Panc1 (cell line): ENCODE measurements at regions not wholly inside any gene's neighbourhood (a gene's known extent, or its start where the extent isn't known, plus 50 kb on each side); places are given as distances from the start of the nearest gene placed in this dataset.

Experiments
- POLR2AphosphoS5 ChIP-seq: IDR thresholded peaks from 2 replicates; pipeline ENCODE4 v1.6.1; 2012; ENCODE audit warnings: mild to moderate bottlenecking, low read depth, low read length, moderate library complexity
- SIN3A ChIP-seq: IDR thresholded peaks from 2 replicates; pipeline ENCODE4 v1.6.1; 2012; ENCODE audit warnings: low read depth, mild to moderate bottlenecking, low read length, moderate library complexity, borderline replicate concordance; ENCODE audit not compliant: insufficient read depth
- TCF7L2 ChIP-seq: IDR thresholded peaks from 2 replicates; pipeline ENCODE4 v1.6.1; 2011; ENCODE audit warnings: mild to moderate bottlenecking, low read depth, low read length, inconsistent platforms
- TF ChIP-seq, protein P1 (sequence below): fragments of 450-650 bp; IDR thresholded peaks from 2 replicates; pipeline ENCODE4 v1.5.1; 2017; ENCODE audit warnings: mild to moderate bottlenecking
- TF ChIP-seq, protein P2 (sequence below), 2 experiments: IDR thresholded peaks; 2 replicates each; pipeline ENCODE4 v1.6.1; 2011 to 2012; ENCODE audit warnings: low read depth in 2 of 2, control low read depth in 1 of 2, low read length in 1 of 2, mild to moderate bottlenecking in 1 of 2, moderate library complexity in 1 of 2; ENCODE audit not compliant: insufficient read depth in 1 of 2

DNA sequence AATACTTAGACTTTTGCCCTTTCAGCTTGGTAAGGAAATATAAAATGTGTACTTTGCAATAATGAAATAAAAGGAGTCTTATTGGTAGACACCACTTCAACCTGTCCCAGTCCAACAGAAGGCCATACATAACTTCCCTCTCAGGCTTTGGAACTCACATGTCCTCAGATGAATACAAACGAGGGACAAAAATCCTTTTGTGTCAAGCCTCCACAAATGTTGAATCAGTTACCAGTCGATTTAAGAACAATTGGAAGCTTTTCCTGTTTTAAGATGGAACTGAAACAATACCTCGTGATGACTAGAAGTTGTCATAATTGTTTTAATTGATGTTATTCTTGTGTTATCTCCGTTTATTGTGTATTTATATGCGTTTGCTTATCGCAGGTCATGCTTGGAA is 385.1 kb upstream of the POU3F3 start:
- TF ChIP-seq, protein P1, sequence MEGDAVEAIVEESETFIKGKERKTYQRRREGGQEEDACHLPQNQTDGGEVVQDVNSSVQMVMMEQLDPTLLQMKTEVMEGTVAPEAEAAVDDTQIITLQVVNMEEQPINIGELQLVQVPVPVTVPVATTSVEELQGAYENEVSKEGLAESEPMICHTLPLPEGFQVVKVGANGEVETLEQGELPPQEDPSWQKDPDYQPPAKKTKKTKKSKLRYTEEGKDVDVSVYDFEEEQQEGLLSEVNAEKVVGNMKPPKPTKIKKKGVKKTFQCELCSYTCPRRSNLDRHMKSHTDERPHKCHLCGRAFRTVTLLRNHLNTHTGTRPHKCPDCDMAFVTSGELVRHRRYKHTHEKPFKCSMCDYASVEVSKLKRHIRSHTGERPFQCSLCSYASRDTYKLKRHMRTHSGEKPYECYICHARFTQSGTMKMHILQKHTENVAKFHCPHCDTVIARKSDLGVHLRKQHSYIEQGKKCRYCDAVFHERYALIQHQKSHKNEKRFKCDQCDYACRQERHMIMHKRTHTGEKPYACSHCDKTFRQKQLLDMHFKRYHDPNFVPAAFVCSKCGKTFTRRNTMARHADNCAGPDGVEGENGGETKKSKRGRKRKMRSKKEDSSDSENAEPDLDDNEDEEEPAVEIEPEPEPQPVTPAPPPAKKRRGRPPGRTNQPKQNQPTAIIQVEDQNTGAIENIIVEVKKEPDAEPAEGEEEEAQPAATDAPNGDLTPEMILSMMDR, result no peak
- no peak for TF ChIP-seq POLR2AphosphoS5
- TF ChIP-seq TCF7L2, result no peak
- TF ChIP-seq SIN3A, result no peak
- TF ChIP-seq, protein P2, sequence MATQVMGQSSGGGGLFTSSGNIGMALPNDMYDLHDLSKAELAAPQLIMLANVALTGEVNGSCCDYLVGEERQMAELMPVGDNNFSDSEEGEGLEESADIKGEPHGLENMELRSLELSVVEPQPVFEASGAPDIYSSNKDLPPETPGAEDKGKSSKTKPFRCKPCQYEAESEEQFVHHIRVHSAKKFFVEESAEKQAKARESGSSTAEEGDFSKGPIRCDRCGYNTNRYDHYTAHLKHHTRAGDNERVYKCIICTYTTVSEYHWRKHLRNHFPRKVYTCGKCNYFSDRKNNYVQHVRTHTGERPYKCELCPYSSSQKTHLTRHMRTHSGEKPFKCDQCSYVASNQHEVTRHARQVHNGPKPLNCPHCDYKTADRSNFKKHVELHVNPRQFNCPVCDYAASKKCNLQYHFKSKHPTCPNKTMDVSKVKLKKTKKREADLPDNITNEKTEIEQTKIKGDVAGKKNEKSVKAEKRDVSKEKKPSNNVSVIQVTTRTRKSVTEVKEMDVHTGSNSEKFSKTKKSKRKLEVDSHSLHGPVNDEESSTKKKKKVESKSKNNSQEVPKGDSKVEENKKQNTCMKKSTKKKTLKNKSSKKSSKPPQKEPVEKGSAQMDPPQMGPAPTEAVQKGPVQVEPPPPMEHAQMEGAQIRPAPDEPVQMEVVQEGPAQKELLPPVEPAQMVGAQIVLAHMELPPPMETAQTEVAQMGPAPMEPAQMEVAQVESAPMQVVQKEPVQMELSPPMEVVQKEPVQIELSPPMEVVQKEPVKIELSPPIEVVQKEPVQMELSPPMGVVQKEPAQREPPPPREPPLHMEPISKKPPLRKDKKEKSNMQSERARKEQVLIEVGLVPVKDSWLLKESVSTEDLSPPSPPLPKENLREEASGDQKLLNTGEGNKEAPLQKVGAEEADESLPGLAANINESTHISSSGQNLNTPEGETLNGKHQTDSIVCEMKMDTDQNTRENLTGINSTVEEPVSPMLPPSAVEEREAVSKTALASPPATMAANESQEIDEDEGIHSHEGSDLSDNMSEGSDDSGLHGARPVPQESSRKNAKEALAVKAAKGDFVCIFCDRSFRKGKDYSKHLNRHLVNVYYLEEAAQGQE (IDR thresholded peaks at IDR 0.05; ENCODE audit: insufficient read depth in 1 of 2, low read depth in 2 of 2, low read length in 1 of 2), result no peak
